ENCODE measurements at regions not wholly inside any gene's neighbourhood (a gene's known extent, or its start where the extent isn't known, plus 50 kb on each side); places are given as distances from the start of the nearest gene placed in this dataset.

GRCh38 chr4:33357121-33357520 lies 2637.0 kb downstream of the PCDH7 start:
- no peak for TF ChIP-seq CTCF (conservative IDR thresholded peaks at IDR 0.05; ENCODE audit: low read depth, low read length)
- TF ChIP-seq EZH2 (IDR thresholded peaks at IDR 0.05; ENCODE audit: low read length, unreplicated experiment) = no peak
